ENCODE measurements at regions not wholly inside any gene's neighbourhood (a gene's known extent, or its start where the extent isn't known, plus 50 kb on each side); places are given as distances from the start of the nearest gene placed in this dataset.

GRCh38 chr4:14864365-14865030 lies 137.8 kb upstream of the CPEB2 start:
- peak; percentile 32 for DNase-seq

GRCh38 chr4:14865031-14865366 lies 137.3 kb upstream of the CPEB2 start:
- no peak for DNase-seq

GRCh38 chr4:14865804-14866203 lies 136.5 kb upstream of the CPEB2 start:
- no peak for DNase-seq

- peak; percentile 97 for DNase-seq
Observed at GRCh38 chr4:14867847-14868246, 134.4 kb upstream of the CPEB2 start.

GRCh38 chr4:14868426-14869395 lies 133.6 kb upstream of the CPEB2 start:
- DNase-seq, result peak; percentile 23

GRCh38 chr4:14871676-14872430 lies 130.4 kb upstream of the CPEB2 start:
- peak; percentile 46 for DNase-seq

- DNase-seq, result no peak
Observed at GRCh38 chr4:14874990-14875389, 127.3 kb upstream of the CPEB2 start.

GRCh38 chr4:14877246-14878225 lies 124.7 kb upstream of the CPEB2 start:
- peak; percentile 61 for DNase-seq

- no peak for DNase-seq
Observed at GRCh38 chr4:14878681-14879080, 123.6 kb upstream of the CPEB2 start.

GRCh38 chr4:14879683-14880082 lies 122.6 kb upstream of the CPEB2 start:
- DNase-seq, result no peak

GRCh38 chr4:14880805-14881204 lies 121.5 kb upstream of the CPEB2 start:
- no peak for DNase-seq

- peak; percentile 41 for DNase-seq
Observed at GRCh38 chr4:14883166-14883565, 119.1 kb upstream of the CPEB2 start.

GRCh38 chr4:14883661-14884060 lies 118.6 kb upstream of the CPEB2 start:
- peak; percentile 39 for DNase-seq

GRCh38 chr4:14887842-14888433 lies 114.3 kb upstream of the CPEB2 start:
- no peak for DNase-seq

- DNase-seq, result no peak
Observed at GRCh38 chr4:14888790-14889572, 113.3 kb upstream of the CPEB2 start.

- no peak for DNase-seq
Observed at GRCh38 chr4:14892563-14892962, 109.7 kb upstream of the CPEB2 start.

- DNase-seq, result no peak
Observed at GRCh38 chr4:14893713-14894112, 108.6 kb upstream of the CPEB2 start.

- no peak for DNase-seq
Observed at GRCh38 chr4:14894392-14895292, 107.6 kb upstream of the CPEB2 start.

GRCh38 chr4:14896656-14897175 lies 105.6 kb upstream of the CPEB2 start:
- DNase-seq, result no peak

- DNase-seq, result no peak
Observed at GRCh38 chr4:14897217-14897616, 105.1 kb upstream of the CPEB2 start.

Data from NCI-H82 (cell line).